Common myeloid progenitor, CD34-positive (primary cell): ENCODE measurements at regions not wholly inside any gene's neighbourhood (a gene's known extent, or its start where the extent isn't known, plus 50 kb on each side); places are given as distances from the start of the nearest gene placed in this dataset.

Experiments used
- CTCF ChIA-PET: fragments of 350-600 bp; sonication (Branson Sonifier 250); formaldehyde crosslinking; loops from one replicate; lab custom pipeline; 2021; ENCODE audit warnings: antibody characterized with exemption; lab: Charles Lee
- POLR2A ChIA-PET: fragments of 350-600 bp; sonication (Branson Sonifier 250); formaldehyde crosslinking; loops from one replicate; lab custom pipeline; 2021; ENCODE audit warnings: antibody characterized with exemption; lab: Charles Lee
- DNase-seq, 3 donors: peaks; one replicate each; pipeline versions ENCODE4 v3.0.0 to v3.0.0-alpha.2; 2013
- H3K27ac ChIP-seq, 2 experiments: 1 replicate in 1 of 2; 2 replicates in 1 of 2; pipeline ENCODE4 v1.7.0; 2013; ENCODE audit warnings: inconsistent platforms in 2 of 2, low read length in 2 of 2, mild to moderate bottlenecking in 2 of 2, low read depth in 1 of 2, moderate library complexity in 1 of 2; ENCODE audit not compliant: severe bottlenecking in 2 of 2, insufficient read depth in 1 of 2, poor library complexity in 1 of 2
- H3K27me3 ChIP-seq, 5 experiments: replicated peaks in 2 of 5; 1 replicate in 3 of 5; 2 replicates in 2 of 5; pipeline versions ENCODE4 v1.6.1 to v1.7.0; 2013; ENCODE audit warnings: low read length in 4 of 5, mild to moderate bottlenecking in 2 of 5, moderate library complexity in 2 of 5, inconsistent platforms in 1 of 5; ENCODE audit not compliant: insufficient read depth in 5 of 5, control insufficient read depth in 4 of 5
- H3K36me3 ChIP-seq, 4 experiments: 1 replicate in 2 of 4; 2 replicates in 2 of 4; pipeline versions ENCODE4 v1.6.1 to v1.7.0; 2013; ENCODE audit warnings: low read length in 3 of 4, control low read depth in 1 of 4, mild to moderate bottlenecking in 1 of 4; ENCODE audit not compliant: control insufficient read depth in 4 of 4, insufficient read depth in 4 of 4
- H3K4me1 ChIP-seq, 4 experiments: 1 replicate in 3 of 4; 2 replicates in 1 of 4; pipeline versions ENCODE4 v1.6.1 to v1.7.1; 2013; ENCODE audit warnings: low read length in 3 of 4, mild to moderate bottlenecking in 3 of 4, control low read depth in 1 of 4, inconsistent platforms in 1 of 4, moderate library complexity in 1 of 4; ENCODE audit not compliant: control insufficient read depth in 4 of 4, insufficient read depth in 4 of 4; ENCODE audit errors: control extremely low read depth in 1 of 4
- H3K4me3 ChIP-seq, 7 experiments: 1 replicate in 4 of 7; 2 replicates in 3 of 7; pipeline versions ENCODE4 v1.5.1 to v1.7.0; 2013; ENCODE audit warnings: mild to moderate bottlenecking in 7 of 7, low read length in 6 of 7, moderate library complexity in 6 of 7, inconsistent platforms in 2 of 7, low read depth in 2 of 7, control low read depth in 1 of 7; ENCODE audit not compliant: insufficient read depth in 4 of 7, control insufficient read depth in 1 of 7; ENCODE audit errors: extremely low read depth in 1 of 7
- H3K9me3 ChIP-seq, 5 experiments: 1 replicate in 4 of 5; 2 replicates in 1 of 5; pipeline versions ENCODE4 v1.6.1 to v1.7.1; 2013; ENCODE audit warnings: low read length in 4 of 5, mild to moderate bottlenecking in 2 of 5, inconsistent platforms in 1 of 5, low read depth in 1 of 5, moderate library complexity in 1 of 5; ENCODE audit not compliant: control insufficient read depth in 4 of 5, insufficient read depth in 2 of 5; ENCODE audit errors: control extremely low read depth in 1 of 5
- WGBS: methylation state at CpG from one replicate; pipeline ENCODE4 v1.1.5; 2013; ENCODE audit not compliant: insufficient coverage; 5-methylcytosine and 5-hydroxymethylcytosine counted together

GRCh38 chr10:9010931-9011670, 956.6 kb downstream of the GATA3 start:
- 93% methylated on average over 2 of the region's 5 CpGs for WGBS
- H3K9me3 ChIP-seq: no peaks in the 10 kb centered on the region
- peaks cover 0 to 15% (median 12%) of the 10 kb centered on the region in 4 experiments for H3K4me1 ChIP-seq
- no peak overlapping the region for H3K4me3 ChIP-seq
- H3K27ac ChIP-seq: no peak overlapping the region
- DNase-seq: no peak
- H3K27me3 ChIP-seq: no peaks in the 10 kb centered on the region
- ChIA-PET CTCF (no interaction called here), POLR2A (no interaction called here)
- no peaks in the 10 kb centered on the region for H3K36me3 ChIP-seq

- WGBS: 100% methylated on average over 1 of the region's 1 CpG
- Histone ChIP-seq H3K4me1 (peaks cover 0 to 11% (median 10%) of the 10 kb centered on the region in 4 experiments), H3K27ac (no peak overlapping the region), H3K27me3 (no peaks in the 10 kb centered on the region), H3K36me3 (no peaks in the 10 kb centered on the region), H3K4me3 (no peak overlapping the region), H3K9me3 (no peaks in the 10 kb centered on the region)
- ChIA-PET CTCF (no interaction called here), POLR2A (no interaction called here)
- no peak for DNase-seq
Observed at GRCh38 chr10:9012312-9012711, 957.8 kb downstream of the GATA3 start.

- Histone ChIP-seq H3K36me3 (no peaks in the 10 kb centered on the region), H3K27me3 (no peaks in the 10 kb centered on the region), H3K4me3 (no peak overlapping the region), H3K9me3 (no peaks in the 10 kb centered on the region), H3K27ac (no peak overlapping the region), H3K4me1 (peaks cover 0 to 8% (median 0%) of the 10 kb centered on the region in 4 experiments)
- DNase-seq: no peak
- ChIA-PET POLR2A (no interaction called here), CTCF (no interaction called here)
- WGBS: no CpG with 5 or more reads among the region's 2 CpGs
Observed at GRCh38 chr10:9015005-9015404, 960.5 kb downstream of the GATA3 start.

- no peaks in the 10 kb centered on the region for H3K9me3 ChIP-seq
- no peaks in the 10 kb centered on the region for H3K36me3 ChIP-seq
- no peak overlapping the region for H3K27ac ChIP-seq
- no peaks in the 10 kb centered on the region for H3K27me3 ChIP-seq
- no peak for DNase-seq
- WGBS: 100% methylated on average over 1 of the region's 2 CpGs
- ChIA-PET POLR2A (no interaction called here), CTCF (no interaction called here)
- peaks cover 0 to 5% (median 0%) of the 10 kb centered on the region in 4 experiments for H3K4me1 ChIP-seq
- H3K4me3 ChIP-seq: no peak overlapping the region
Observed at GRCh38 chr10:9015447-9015846, 961.0 kb downstream of the GATA3 start.

GRCh38 chr10:9016930-9017329, 962.4 kb downstream of the GATA3 start:
- H3K36me3 ChIP-seq: no peaks in the 10 kb centered on the region
- no peak overlapping the region for H3K27ac ChIP-seq
- CTCF ChIA-PET: no interaction called here
- no peaks in the 10 kb centered on the region for H3K9me3 ChIP-seq
- DNase-seq: no peak
- no peak overlapping the region for H3K4me3 ChIP-seq
- H3K4me1 ChIP-seq: peaks cover 0 to 5% (median 0%) of the 10 kb centered on the region in 4 experiments
- POLR2A ChIA-PET: no interaction called here
- H3K27me3 ChIP-seq: no peaks in the 10 kb centered on the region
- 100% methylated on average over 1 of the region's 4 CpGs for WGBS

GRCh38 chr10:9018195-9019173, 964.0 kb downstream of the GATA3 start:
- Histone ChIP-seq H3K27me3 (no peaks in the 10 kb centered on the region), H3K4me1 (peaks cover 0 to 5% (median 0%) of the 10 kb centered on the region in 4 experiments), H3K4me3 (no peak overlapping the region), H3K9me3 (no peaks in the 10 kb centered on the region), H3K36me3 (no peaks in the 10 kb centered on the region), H3K27ac (no peak overlapping the region)
- POLR2A ChIA-PET: no interaction called here
- WGBS: 92% methylated on average over 4 of the region's 7 CpGs
- peak in 1 of 3 donors; percentile 4 for DNase-seq
- CTCF ChIA-PET: no interaction called here

GRCh38 chr10:9023206-9023605, 968.7 kb downstream of the GATA3 start:
- DNase-seq: no peak
- POLR2A ChIA-PET: no interaction called here
- peaks cover 0 to 4% (median 0%) of the 10 kb centered on the region in 4 experiments for H3K4me1 ChIP-seq
- no CpG with 5 or more reads among the region's 3 CpGs for WGBS
- peaks cover 0 to 2% (median 0%) of the 10 kb centered on the region in 5 experiments for H3K27me3 ChIP-seq
- CTCF ChIA-PET: no interaction called here
- no peaks in the 10 kb centered on the region for H3K36me3 ChIP-seq
- H3K4me3 ChIP-seq: no peak overlapping the region
- H3K27ac ChIP-seq: no peak overlapping the region
- no peaks in the 10 kb centered on the region for H3K9me3 ChIP-seq
